ENCODE measurements at regions not wholly inside any gene's neighbourhood (a gene's known extent, or its start where the extent isn't known, plus 50 kb on each side); places are given as distances from the start of the nearest gene placed in this dataset.

DNA sequence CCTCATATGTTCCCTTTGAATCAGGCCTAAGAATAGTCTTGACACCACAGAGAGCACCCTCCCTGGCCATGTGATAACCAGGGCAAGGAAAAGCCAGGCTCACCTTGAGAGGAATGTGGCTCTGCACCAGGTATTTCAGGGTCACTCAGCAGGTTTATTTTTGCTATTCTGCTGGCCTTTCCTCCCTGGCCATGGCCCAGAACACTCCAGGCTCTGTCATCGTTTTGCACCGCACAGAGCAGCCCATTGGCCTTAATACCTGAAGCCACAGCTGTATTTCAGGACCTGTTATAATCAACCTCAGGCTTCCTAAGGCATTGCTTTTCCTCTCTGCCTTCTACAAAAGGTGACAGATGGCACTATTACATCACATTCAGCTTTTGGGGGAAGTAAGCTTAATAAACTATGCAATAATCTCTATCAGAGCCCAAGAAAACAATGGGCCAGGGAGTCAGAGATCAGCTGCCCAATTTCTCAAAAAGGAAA, 668.3 kb downstream of the IRS1 start:
- no CpG with 5 or more reads among the region's 2 CpGs for WGBS (ENCODE audit: extremely low coverage, insufficient read length, low lambda C conversion rate)
- H3K4me3 Mint-ChIP-seq = no peak overlapping the region
- H3K4me2 ChIP-seq (ENCODE audit: insufficient read depth, insufficient read length, low read length) = no peak overlapping the region

More for the DNA sequence above, 668.3 kb downstream of the IRS1 start:
- Histone ChIP-seq H4K20me1 (ENCODE audit: control insufficient read depth, insufficient read depth, insufficient read length) (no peaks in the 10 kb centered on the region), H3K4ac (ENCODE audit: low read depth, low read length) (no peak overlapping the region), H3K79me1 (ENCODE audit: insufficient read depth, low read depth, low read length, poor library complexity, severe bottlenecking) (no peaks in the 10 kb centered on the region), H4K91ac (ENCODE audit: insufficient read length, low read depth, low read length) (no peak overlapping the region), H3K23ac (ENCODE audit: insufficient read length, low read depth, low read length) (no peak overlapping the region), H3K27ac (ENCODE audit: insufficient read length, low read depth, low read length) (no peak overlapping the region), H3K56ac (ENCODE audit: insufficient read length, low read depth, low read length) (no peak overlapping the region), H2BK12ac (ENCODE audit: insufficient read length, low read depth, low read length) (no peak overlapping the region), H3K18ac (ENCODE audit: insufficient read length, low read depth, low read length) (no peak overlapping the region), H2BK20ac (ENCODE audit: low read depth, low read length, poor library complexity, severe bottlenecking) (no peak overlapping the region), H3K14ac (ENCODE audit: insufficient read depth, low read length) (no peak overlapping the region), H4K8ac (replicated peaks; ENCODE audit: insufficient read length, low read depth, low read length) (no peak overlapping the region), H2AFZ (ENCODE audit: low read length) (no peak overlapping the region), H3T11ph (ENCODE audit: low read length) (no peak overlapping the region), H2AK5ac (ENCODE audit: insufficient read length, low read length) (no peak overlapping the region), H4K5ac (ENCODE audit: insufficient read length, low read depth, low read length) (no peak overlapping the region), H3K27me3 (ENCODE audit: insufficient read depth, low read length) (no peaks in the 10 kb centered on the region), H2BK15ac (ENCODE audit: low read depth, low read length) (no peak overlapping the region), H3K9me3 (ENCODE audit: control insufficient read depth, low read depth, low read length) (no peaks in the 10 kb centered on the region), H3K23me2 (ENCODE audit: insufficient read length, low read depth, low read length, poor library complexity, severe bottlenecking) (no peaks in the 10 kb centered on the region), H3K4me1 (ENCODE audit: insufficient read depth, low read length) (no peaks in the 10 kb centered on the region; the same call in 1 of the 2 replicates), H3K9ac (ENCODE audit: extremely low read depth, insufficient read length, low read length) (no peak overlapping the region), H3K79me2 (ENCODE audit: insufficient read depth, low read length) (no peaks in the 10 kb centered on the region), H2BK5ac (ENCODE audit: insufficient read length, low read length) (no peak overlapping the region), H2BK120ac (ENCODE audit: low read depth, low read length, poor library complexity, severe bottlenecking) (no peak overlapping the region)
- peaks cover 20 to 23% of the 10 kb centered on the region in 2 experiments for H3K4me1 Mint-ChIP-seq
- H3K36me3 Mint-ChIP-seq (ENCODE audit: insufficient read depth in 1 of 3, low read depth in 3 of 3) = no peaks in the 10 kb centered on the region
- TF ChIP-seq, protein P1, sequence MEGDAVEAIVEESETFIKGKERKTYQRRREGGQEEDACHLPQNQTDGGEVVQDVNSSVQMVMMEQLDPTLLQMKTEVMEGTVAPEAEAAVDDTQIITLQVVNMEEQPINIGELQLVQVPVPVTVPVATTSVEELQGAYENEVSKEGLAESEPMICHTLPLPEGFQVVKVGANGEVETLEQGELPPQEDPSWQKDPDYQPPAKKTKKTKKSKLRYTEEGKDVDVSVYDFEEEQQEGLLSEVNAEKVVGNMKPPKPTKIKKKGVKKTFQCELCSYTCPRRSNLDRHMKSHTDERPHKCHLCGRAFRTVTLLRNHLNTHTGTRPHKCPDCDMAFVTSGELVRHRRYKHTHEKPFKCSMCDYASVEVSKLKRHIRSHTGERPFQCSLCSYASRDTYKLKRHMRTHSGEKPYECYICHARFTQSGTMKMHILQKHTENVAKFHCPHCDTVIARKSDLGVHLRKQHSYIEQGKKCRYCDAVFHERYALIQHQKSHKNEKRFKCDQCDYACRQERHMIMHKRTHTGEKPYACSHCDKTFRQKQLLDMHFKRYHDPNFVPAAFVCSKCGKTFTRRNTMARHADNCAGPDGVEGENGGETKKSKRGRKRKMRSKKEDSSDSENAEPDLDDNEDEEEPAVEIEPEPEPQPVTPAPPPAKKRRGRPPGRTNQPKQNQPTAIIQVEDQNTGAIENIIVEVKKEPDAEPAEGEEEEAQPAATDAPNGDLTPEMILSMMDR (conservative IDR thresholded peaks at IDR 0.05) = no peak
- DNase-seq = no peak
- no peak overlapping the region for H3K27ac Mint-ChIP-seq
- no peaks in the 10 kb centered on the region for H3K9me3 Mint-ChIP-seq
- no peaks in the 10 kb centered on the region for H3K27me3 Mint-ChIP-seq (ENCODE audit: low read depth)

Data from H9 (cell line).